H1 (cell line): ENCODE measurements at regions not wholly inside any gene's neighbourhood (a gene's known extent, or its start where the extent isn't known, plus 50 kb on each side); places are given as distances from the start of the nearest gene placed in this dataset.

ENCODE experiments used
- CTCF ChIA-PET: fragments of 300-600 bp; sonication (Branson Sonifier 250); formaldehyde crosslinking; loops from one replicate; lab custom pipeline; 2021; ENCODE audit not compliant: partially characterized antibody; lab: Charles Lee
- POLR2A ChIA-PET: fragments of 300-600 bp; sonication (Branson Sonifier 250); formaldehyde crosslinking; loops from one replicate; lab custom pipeline; 2021; ENCODE audit warnings: inconsistent platforms; ENCODE audit not compliant: partially characterized antibody; lab: Charles Lee
- DNase-seq, 2 experiments: peaks; one replicate each; pipeline versions ENCODE4 v3.0.0 to v3.0.0-alpha.2; 2010 to 2022; ENCODE audit warnings: low spot score in 2 of 2, low read depth in 1 of 2, mixed read lengths in 1 of 2
- FAIRE-seq: peaks from 2 replicates; lab custom pipeline; 2011; peaks lifted over from hg19 to GRCh38; lab: Jason Lieb, UNC
- H2AFZ ChIP-seq: 2 replicates; pipeline ENCODE4 v1.8.1; 2012; ENCODE audit warnings: low read length, inconsistent platforms
- H2AK5ac ChIP-seq: 2 replicates; pipeline ENCODE4 v1.6.1; 2013; ENCODE audit warnings: low read depth, low read length
- H2BK120ac ChIP-seq: replicated peaks from 2 replicates; pipeline ENCODE3; 2013; ENCODE audit warnings: low read depth, low read length, inconsistent platforms
- H2BK12ac ChIP-seq: 2 replicates; pipeline ENCODE4 v1.6.1; 2013; ENCODE audit warnings: low read depth, low read length
- H2BK15ac ChIP-seq: 2 replicates; pipeline ENCODE4 v1.6.1; 2013; ENCODE audit warnings: low read length
- H2BK20ac ChIP-seq: 2 replicates; pipeline ENCODE4 v1.6.1; 2013; ENCODE audit warnings: low read length
- H2BK5ac ChIP-seq: 2 replicates; pipeline ENCODE4 v1.6.1; 2013; ENCODE audit warnings: low read depth, low read length
- H3K14ac ChIP-seq: 2 replicates; pipeline ENCODE4 v1.6.1; 2013; ENCODE audit warnings: inconsistent platforms; ENCODE audit not compliant: insufficient read length
- H3K18ac ChIP-seq: 2 replicates; pipeline ENCODE4 v1.6.1; 2013; ENCODE audit warnings: low read length; ENCODE audit errors: extremely low read depth
- H3K23ac ChIP-seq: 2 replicates; pipeline ENCODE4 v1.6.1; 2013; ENCODE audit warnings: inconsistent platforms; ENCODE audit not compliant: insufficient read length
- H3K23me2 ChIP-seq: 2 replicates; pipeline ENCODE4 v1.6.1; 2013; ENCODE audit warnings: low read depth, low read length
- H3K27ac ChIP-seq: 2 replicates; pipeline ENCODE4 v1.6.1; 2011; ENCODE audit warnings: low read depth, low read length, inconsistent platforms
- H3K27me3 ChIP-seq, 4 experiments: replicated peaks in 1 of 4; 1 replicate in 1 of 4; 2 replicates in 3 of 4; pipeline versions ENCODE4 v1.6.1 to v1.8.1; 2011 to 2013; ENCODE audit warnings: low read length in 3 of 4, mild to moderate bottlenecking in 3 of 4, inconsistent platforms in 2 of 4, mixed read lengths in 2 of 4, moderate library complexity in 1 of 4; ENCODE audit not compliant: control insufficient read depth in 3 of 4, insufficient read depth in 3 of 4; ENCODE audit errors: extremely low read depth in 1 of 4
- H3K36me3 ChIP-seq, 4 experiments: 2 replicates each; pipeline versions ENCODE4 v1.6.1 to v1.8.1; 2011 to 2013; ENCODE audit warnings: mild to moderate bottlenecking in 4 of 4, low read length in 3 of 4, moderate library complexity in 2 of 4, control low read depth in 1 of 4, inconsistent platforms in 1 of 4; ENCODE audit not compliant: insufficient read depth in 4 of 4, control insufficient read depth in 2 of 4
- H3K4ac ChIP-seq: replicated peaks from 2 replicates; pipeline ENCODE3; 2013; ENCODE audit warnings: low read length, low read depth, mixed read lengths, inconsistent platforms; ENCODE audit not compliant: insufficient read length
- H3K4me1 ChIP-seq, 4 experiments: replicated peaks in 1 of 4; 1 replicate in 1 of 4; 2 replicates in 3 of 4; pipeline versions ENCODE4 v1.6.1 to v1.8.1; 2011 to 2013; ENCODE audit warnings: low read length in 3 of 4, inconsistent platforms in 2 of 4, mixed read lengths in 1 of 4; ENCODE audit not compliant: insufficient read depth in 4 of 4, control insufficient read depth in 3 of 4
- H3K4me2 ChIP-seq, 2 experiments: 2 replicates each; pipeline versions ENCODE4 v1.6.1 to v1.8.1; 2011 to 2013; ENCODE audit warnings: low read depth in 2 of 2, low read length in 2 of 2, control low read depth in 1 of 2, inconsistent platforms in 1 of 2, mild to moderate bottlenecking in 1 of 2; ENCODE audit not compliant: insufficient read depth in 1 of 2
- H3K4me3 ChIP-seq, 4 experiments: fragments of 200-600, 300-600 bp in 1 of 4; sonication (generic), shearing (Covaris generic), sonication (Bioruptor Twin) in 1 of 4; 2 replicates each; pipeline versions ENCODE4 v1.5.1 to v1.8.1; 2011 to 2016; ENCODE audit warnings: low read length in 4 of 4, low read depth in 3 of 4, control low read depth in 2 of 4, inconsistent platforms in 2 of 4, mild to moderate bottlenecking in 2 of 4, mixed read lengths in 1 of 4, moderate library complexity in 1 of 4; ENCODE audit not compliant: insufficient read depth in 2 of 4; ENCODE audit errors: extremely low read depth in 1 of 4
- H3K56ac ChIP-seq: replicated peaks from 2 replicates; pipeline ENCODE3; 2013; ENCODE audit warnings: low read depth, mild to moderate bottlenecking, mixed read lengths, low read length, inconsistent platforms; ENCODE audit not compliant: insufficient read length
- H3K79me1 ChIP-seq: 2 replicates; pipeline ENCODE4 v1.6.1; 2013; ENCODE audit warnings: low read depth, low read length, control low read depth
- H3K79me2 ChIP-seq, 2 experiments: 2 replicates each; pipeline versions ENCODE4 v1.6.1 to v1.8.1; 2012 to 2013; ENCODE audit warnings: low read length in 2 of 2, mild to moderate bottlenecking in 2 of 2, inconsistent platforms in 1 of 2; ENCODE audit not compliant: insufficient read depth in 2 of 2, control insufficient read depth in 1 of 2
- H3K9ac ChIP-seq, 4 experiments: replicated peaks in 1 of 4; 1 replicate in 1 of 4; 2 replicates in 3 of 4; pipeline versions ENCODE4 v1.6.1 to v1.8.1; 2011 to 2013; ENCODE audit warnings: low read depth in 3 of 4, low read length in 3 of 4, control low read depth in 2 of 4, mild to moderate bottlenecking in 2 of 4, moderate library complexity in 2 of 4, inconsistent platforms in 1 of 4; ENCODE audit errors: extremely low read depth in 1 of 4
- H3K9me3 ChIP-seq, 2 experiments: 2 replicates each; pipeline versions ENCODE4 v1.6.1 to v1.8.1; 2012 to 2013; ENCODE audit warnings: mild to moderate bottlenecking in 2 of 2, moderate library complexity in 2 of 2, control low read depth in 1 of 2, inconsistent platforms in 1 of 2, low read depth in 1 of 2, low read length in 1 of 2, mixed read lengths in 1 of 2; ENCODE audit not compliant: insufficient read depth in 2 of 2
- H4K20me1 ChIP-seq, 2 experiments: replicated peaks in 1 of 2; 2 replicates each; pipeline versions ENCODE3 to v1.8.1; 2011 to 2013; ENCODE audit warnings: inconsistent platforms in 2 of 2, low read length in 2 of 2, mild to moderate bottlenecking in 1 of 2; ENCODE audit not compliant: insufficient read depth in 2 of 2, control insufficient read depth in 1 of 2
- H4K5ac ChIP-seq: 2 replicates; pipeline ENCODE4 v1.6.1; 2013; ENCODE audit warnings: low read length, low read depth, mixed read lengths, inconsistent platforms; ENCODE audit not compliant: insufficient read length
- H4K8ac ChIP-seq: 2 replicates; pipeline ENCODE4 v1.8.0; 2013; ENCODE audit warnings: mild to moderate bottlenecking, moderate library complexity, low read length, inconsistent platforms; ENCODE audit not compliant: insufficient read depth; ENCODE audit errors: extremely low read depth
- H4K91ac ChIP-seq: replicated peaks from 2 replicates; pipeline ENCODE3; 2013; ENCODE audit warnings: low read length, mixed read lengths, inconsistent platforms; ENCODE audit not compliant: insufficient read length
- BACH1 ChIP-seq: IDR thresholded peaks from 2 replicates; pipeline ENCODE4 v1.6.1; 2012; ENCODE audit warnings: low read length, improper control_type of control experiment
- CEBPB ChIP-seq: IDR thresholded peaks from 2 replicates; pipeline ENCODE4 v1.6.1; 2012; ENCODE audit warnings: low read depth, low read length
- CTBP2 ChIP-seq: IDR thresholded peaks from 2 replicates; pipeline ENCODE4 v1.7.0; 2011; ENCODE audit warnings: borderline replicate concordance, mild to moderate bottlenecking, moderate library complexity, mixed read lengths, low read length; ENCODE audit not compliant: insufficient read depth, insufficient read length
- JUND ChIP-seq: IDR thresholded peaks from 2 replicates; pipeline ENCODE4 v1.6.1; 2011; ENCODE audit warnings: mild to moderate bottlenecking, improper control_type of control experiment, low read length
- MAX ChIP-seq: IDR thresholded peaks from 2 replicates; pipeline ENCODE4 v1.6.1; 2012; ENCODE audit warnings: inconsistent platforms
- NANOG ChIP-seq: IDR thresholded peaks from 2 replicates; pipeline ENCODE4 v1.6.1; 2011; ENCODE audit warnings: low read length, low read depth, mild to moderate bottlenecking, inconsistent platforms; ENCODE audit not compliant: insufficient read depth, poor library complexity, severe bottlenecking
- POLR2AphosphoS5 ChIP-seq: IDR thresholded peaks from 2 replicates; pipeline ENCODE4 v1.6.1; 2011; ENCODE audit warnings: low read depth, low read length
- RAD21 ChIP-seq, 2 experiments: IDR thresholded peaks in 1 of 2; conservative IDR thresholded peaks in 1 of 2; 2 replicates each; pipeline ENCODE4 v1.6.1; 2011; ENCODE audit warnings: low read depth in 2 of 2, low read length in 2 of 2, improper control_type of control experiment in 1 of 2, inconsistent platforms in 1 of 2, mild to moderate bottlenecking in 1 of 2, moderate library complexity in 1 of 2
- SIRT6 ChIP-seq: IDR thresholded peaks from one replicate; pipeline ENCODE4 v1.7.1; 2012; ENCODE audit warnings: low read length, inconsistent platforms
- SP4 ChIP-seq: IDR thresholded peaks from 2 replicates; pipeline ENCODE4 v1.6.1; 2012; ENCODE audit warnings: low read length, inconsistent platforms
- SUZ12 ChIP-seq: fragments of 200-600 bp; sonication (generic); IDR thresholded peaks from 2 replicates; pipeline ENCODE4 v1.6.1; 2012; ENCODE audit warnings: mild to moderate bottlenecking, inconsistent platforms, low read length, moderate library complexity, mixed read lengths
- TEAD4 ChIP-seq: IDR thresholded peaks from 2 replicates; pipeline ENCODE4 v1.6.1; 2012; ENCODE audit warnings: low read depth, low read length, inconsistent platforms, mixed read lengths
- YY1 ChIP-seq: IDR thresholded peaks from 2 replicates; pipeline ENCODE4 v1.6.1; 2011; ENCODE audit warnings: low read depth, mild to moderate bottlenecking, low read length
- ZNF274 ChIP-seq: IDR thresholded peaks from 2 replicates; pipeline ENCODE4 v1.7.0; 2012; ENCODE audit warnings: low read length, borderline replicate concordance; ENCODE audit errors: extremely low read depth
- WGBS, 2 experiments: shearing (Covaris generic) in 1 of 2; methylation state at CpG; one replicate each; pipeline versions ENCODE4 v1.1.6 to v1.1.7; 2013 to 2015; ENCODE audit warnings: low lambda C conversion rate in 2 of 2, mixed read lengths in 2 of 2, inconsistent platforms in 1 of 2, low coverage in 1 of 2, missing lambda C conversion rate in 1 of 2; ENCODE audit not compliant: insufficient replicate concordance in 2 of 2, insufficient coverage in 1 of 2, insufficient read length in 1 of 2; ENCODE audit errors: extremely low coverage in 1 of 2, missing lambda C conversion rate in 1 of 2; 5-methylcytosine and 5-hydroxymethylcytosine counted together

DNA sequence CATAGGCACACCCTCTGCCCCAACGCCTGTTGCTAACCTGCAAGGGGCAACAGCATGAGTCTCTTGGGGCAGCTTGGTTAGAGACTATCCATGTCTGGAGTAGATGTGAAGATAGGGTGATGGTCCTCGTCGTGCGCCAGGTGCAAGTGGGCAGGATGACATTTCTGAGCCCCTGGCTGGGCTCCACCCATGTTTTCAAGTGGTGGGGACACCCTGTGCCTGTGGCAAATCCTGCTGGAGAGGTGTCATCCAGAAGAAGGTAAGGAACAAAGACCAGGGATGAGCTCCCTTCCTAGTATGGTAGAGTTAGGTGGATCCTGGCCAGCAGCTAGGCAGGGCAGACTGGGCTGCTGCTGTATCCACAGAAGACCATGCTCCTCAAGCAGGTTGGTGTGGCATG, 152.6 kb downstream of the ABHD5 start:
- CTCF ChIA-PET = interaction anchor here (0.7 to 5.9 kb wide), 3 partner anchors 12 to 271 kb away, joined by 3 to 66 read pairs (median 4); no protein-coding TSS in a partner anchor
- Histone ChIP-seq H2BK120ac (no peak overlapping the region), H3K27me3 (no peaks in the 10 kb centered on the region), H3K4ac (no peak overlapping the region), H3K4me2 (no peak overlapping the region), H3K56ac (no peak overlapping the region), H3K18ac (no peak overlapping the region), H4K20me1 (no peaks in the 10 kb centered on the region), H3K14ac (no peak overlapping the region), H3K9me3 (peaks cover 3 to 4% of the 10 kb centered on the region in 2 experiments; a peak in 2 of 4 replicates), H3K4me3 (no peak overlapping the region), H3K36me3 (no peaks in the 10 kb centered on the region), H3K9ac (no peak overlapping the region), H2BK20ac (no peak overlapping the region), H4K91ac (no peak overlapping the region), H2BK15ac (no peak overlapping the region), H4K8ac (peak overlapping the region; percentile 16; the same call in 1 of the 2 replicates), H3K23me2 (no peaks in the 10 kb centered on the region), H3K79me1 (no peaks in the 10 kb centered on the region), H3K23ac (no peak overlapping the region), H2AK5ac (no peak overlapping the region), H3K4me1 (no peaks in the 10 kb centered on the region), H2BK12ac (no peak overlapping the region), H4K5ac (no peak overlapping the region), H3K79me2 (no peaks in the 10 kb centered on the region), H2AFZ (no peak overlapping the region), H2BK5ac (no peak overlapping the region), H3K27ac (no peak overlapping the region)
- no peak for DNase-seq
- POLR2A ChIA-PET = no interaction called here
- 95% methylated on average over 4 of the region's 4 CpGs; no CpG with 5 or more reads in 1 of the 2 experiments for WGBS, 2 experiments
- no peak for FAIRE-seq
- TF ChIP-seq TEAD4 (no peak), SUZ12 (no peak), RAD21 (IDR thresholded peaks at IDR 0.05 in 1 of 2, conservative IDR thresholded peaks at IDR 0.05 in 1 of 2; ENCODE audit: low read depth in 2 of 2, low read length in 2 of 2) (no peak), NANOG (no peak), YY1 (no peak), SP4 (no peak), CTBP2 (no peak), MAX (no peak), POLR2AphosphoS5 (no peak), SIRT6 (no peak), CEBPB (no peak), JUND (no peak), ZNF274 (no peak), BACH1 (no peak)
